HG02798 (cell line): ENCODE measurements at regions not wholly inside any gene's neighbourhood (a gene's known extent, or its start where the extent isn't known, plus 50 kb on each side); places are given as distances from the start of the nearest gene placed in this dataset.

ENCODE experiments used
- ATAC-seq: cut with Tn5 transposase; IDR thresholded peaks from one replicate; pipeline ENCODE4 v1.9.1; 2021; ENCODE audit warnings: mild to moderate bottlenecking; ENCODE audit not compliant: unreplicated experiment, poor library complexity

GRCh38 chr5:167633931-167634341, 657.5 kb upstream of the WWC1 start:
- no peak for ATAC-seq

- no peak for ATAC-seq
These were observed 657.0 kb upstream of the WWC1 start for GRCh38 chr5:167634432-167634831.

- no peak for ATAC-seq
These were observed 652.6 kb upstream of the WWC1 start for GRCh38 chr5:167638816-167639215.

GRCh38 chr5:167639273-167639672, 652.2 kb upstream of the WWC1 start:
- no peak for ATAC-seq

GRCh38 chr5:167639766-167640165, 651.7 kb upstream of the WWC1 start:
- ATAC-seq = no peak

GRCh38 chr5:167642181-167642580, 649.3 kb upstream of the WWC1 start:
- ATAC-seq = no peak

- no peak for ATAC-seq
These were observed 648.5 kb upstream of the WWC1 start for GRCh38 chr5:167642779-167643517.

- no peak for ATAC-seq
These were observed 647.7 kb upstream of the WWC1 start for GRCh38 chr5:167643631-167644280.

GRCh38 chr5:167644619-167645018, 646.8 kb upstream of the WWC1 start:
- ATAC-seq = no peak

GRCh38 chr5:167649471-167649870, 642.0 kb upstream of the WWC1 start:
- ATAC-seq = no peak

- no peak for ATAC-seq
These were observed 638.8 kb upstream of the WWC1 start for GRCh38 chr5:167652690-167653089.

GRCh38 chr5:167653645-167654106, 637.8 kb upstream of the WWC1 start:
- no peak for ATAC-seq

GRCh38 chr5:167657016-167657415, 634.4 kb upstream of the WWC1 start:
- no peak for ATAC-seq

GRCh38 chr5:167658889-167659288, 632.6 kb upstream of the WWC1 start:
- ATAC-seq = no peak

- ATAC-seq = no peak
These were observed 629.8 kb upstream of the WWC1 start for GRCh38 chr5:167661605-167662004.

- ATAC-seq = peak; percentile 62
These were observed 627.1 kb upstream of the WWC1 start for GRCh38 chr5:167664222-167664804.

- no peak for ATAC-seq
These were observed 625.5 kb upstream of the WWC1 start for GRCh38 chr5:167665841-167666375.

GRCh38 chr5:167671176-167671575, 620.3 kb upstream of the WWC1 start:
- no peak for ATAC-seq

- ATAC-seq = no peak
These were observed 617.5 kb upstream of the WWC1 start for GRCh38 chr5:167673942-167674341.

GRCh38 chr5:167678481-167678880, 613.0 kb upstream of the WWC1 start:
- no peak for ATAC-seq

- ATAC-seq = no peak
These were observed 607.2 kb upstream of the WWC1 start for GRCh38 chr5:167684251-167684650.
